A549 (cell line): ENCODE measurements at regions not wholly inside any gene's neighbourhood (a gene's known extent, or its start where the extent isn't known, plus 50 kb on each side); places are given as distances from the start of the nearest gene placed in this dataset.

Source experiments
- ATAC-seq, 2 experiments: fragments of 200-7000 bp in 1 of 2; fragments of >200 bp in 1 of 2; cut with Nextera tagmentation in 1 of 2; cut with Tn5 transposase in 1 of 2; 3 replicates each; pipeline versions ENCODE4 v1.8.0 to v1.9.1; 2018 to 2020; ENCODE audit warnings: mild to moderate bottlenecking in 1 of 2, moderate library complexity in 1 of 2
- CTCF ChIA-PET: fragments of 300-600 bp; sonication (Branson Sonifier 250); formaldehyde crosslinking; extraction: SDS; loops from one replicate; lab custom pipeline; 2021; ENCODE audit warnings: antibody characterized with exemption, inconsistent platforms; lab: Yijun Ruan, JAX
- POLR2A ChIA-PET: fragments of 350-600 bp; formaldehyde crosslinking; extraction: SDS; loops from one replicate; lab custom pipeline; 2021; ENCODE audit warnings: antibody characterized with exemption, inconsistent platforms; lab: Yijun Ruan, JAX
- DNase-seq, 2 experiments: peaks; one replicate each; pipeline versions ENCODE4 v3.0.0 to v3.0.0-alpha.2; 2011 to 2016; ENCODE audit warnings: low read depth in 1 of 2, low spot score in 1 of 2
- FAIRE-seq: peaks from 2 replicates; lab custom pipeline; 2011; peaks lifted over from hg19 to GRCh38; lab: Jason Lieb, UNC
- H3K27ac ChIP-seq, 2 experiments: fragments of >200 bp; sonication (Bioruptor Twin); formaldehyde crosslinking; 3 replicates each; pipeline ENCODE4 v1.5.1; 2016 to 2017
- H3K4me1 ChIP-seq: fragments of >200 bp; sonication (Bioruptor Twin); formaldehyde crosslinking; 3 replicates; pipeline ENCODE4 v1.6.1; 2016
- H3K4me2 ChIP-seq: fragments of >200 bp; sonication (Bioruptor Twin); formaldehyde crosslinking; 3 replicates; pipeline ENCODE4 v1.6.1; 2016
- H3K4me3 ChIP-seq: fragments of >200 bp; sonication (Bioruptor Twin); formaldehyde crosslinking; 3 replicates; pipeline ENCODE4 v1.5.1; 2016
- H3K9me3 ChIP-seq: fragments of >200 bp; sonication (Bioruptor Twin); formaldehyde crosslinking; 3 replicates; pipeline ENCODE4 v1.6.1; 2016
- BCL3 ChIP-seq: fragments of >200 bp; sonication (Bioruptor Twin); formaldehyde crosslinking; IDR thresholded peaks from 3 replicates; pipeline ENCODE4 v1.6.1; 2016
- CBX2 ChIP-seq: fragments of 200-600 bp; sonication (generic); IDR thresholded peaks from 2 replicates; pipeline ENCODE4 v1.6.1; 2016; ENCODE audit warnings: low read depth, mild to moderate bottlenecking, borderline replicate concordance
- CBX8 ChIP-seq: fragments of 200-600 bp; sonication (generic); IDR thresholded peaks from 2 replicates; pipeline ENCODE4 v1.6.1; 2016
- CEBPB ChIP-seq, 2 experiments: fragments of >200 bp in 1 of 2; sonication (Bioruptor Twin) in 1 of 2; formaldehyde crosslinking in 1 of 2; IDR thresholded peaks; 2 replicates each; pipeline ENCODE4 v1.6.1; 2012 to 2016
- CHD4 ChIP-seq: fragments of 200-600 bp; sonication (generic); IDR thresholded peaks from 2 replicates; pipeline ENCODE4 v1.6.1; 2016; ENCODE audit warnings: antibody characterized with exemption, mild to moderate bottlenecking, borderline replicate concordance
- EHF ChIP-seq: fragments of 250-450 bp; sonication (Bioruptor Pico); IDR thresholded peaks from 2 replicates; pipeline ENCODE4 v1.5.0; 2020; ENCODE audit warnings: mild to moderate bottlenecking
- ESRRA ChIP-seq: fragments of 150-350 bp; IDR thresholded peaks from 2 replicates; pipeline ENCODE4 v1.6.1; 2014; ENCODE audit warnings: mild to moderate bottlenecking, low read length, borderline replicate concordance
- FOSB ChIP-seq: fragments of 250-450 bp; sonication (Bioruptor Pico); IDR thresholded peaks from 2 replicates; pipeline ENCODE4 v1.5.0; 2020; ENCODE audit warnings: mild to moderate bottlenecking, moderate library complexity
- FOXS1 ChIP-seq: fragments of 250-450 bp; sonication (Bioruptor Pico); IDR thresholded peaks from 2 replicates; pipeline ENCODE4 v1.5.0; 2020; ENCODE audit warnings: mild to moderate bottlenecking, moderate library complexity
- GATA3 ChIP-seq: IDR thresholded peaks from 2 replicates; pipeline ENCODE4 v1.6.1; 2012; ENCODE audit warnings: borderline replicate concordance
- HEYL ChIP-seq: fragments of 250-450 bp; sonication (Bioruptor Pico); IDR thresholded peaks from 2 replicates; pipeline ENCODE4 v1.8.0; 2021; ENCODE audit warnings: mild to moderate bottlenecking, moderate library complexity
- HOXB13 ChIP-seq: fragments of 250-450 bp; sonication (Bioruptor Pico); IDR thresholded peaks from 2 replicates; pipeline ENCODE4 v1.5.0; 2020; ENCODE audit warnings: low read depth, mild to moderate bottlenecking, moderate library complexity
- HOXB5 ChIP-seq: fragments of 250-450 bp; sonication (Bioruptor Pico); IDR thresholded peaks from 2 replicates; pipeline ENCODE4 v1.5.0; 2020; ENCODE audit warnings: mild to moderate bottlenecking, moderate library complexity
- JUN ChIP-seq, 2 experiments: fragments of >200 bp; sonication (Bioruptor Twin); formaldehyde crosslinking; IDR thresholded peaks; 2 replicates in 1 of 2; 3 replicates in 1 of 2; pipeline ENCODE4 v1.6.1; 2016 to 2017
- MAFK ChIP-seq: fragments of 450-650 bp; IDR thresholded peaks from 2 replicates; pipeline ENCODE4 v1.6.1; 2014; ENCODE audit not compliant: partially characterized antibody
- MAZ ChIP-seq: fragments of 150-350 bp; IDR thresholded peaks from 2 replicates; pipeline ENCODE4 v1.6.1; 2014; ENCODE audit warnings: antibody characterized with exemption, low read depth, low read length, borderline replicate concordance
- PHF8 ChIP-seq: fragments of 200-600 bp; sonication (generic); IDR thresholded peaks from 2 replicates; pipeline ENCODE4 v1.6.1; 2016; ENCODE audit warnings: low read depth, mild to moderate bottlenecking, antibody characterized with exemption, moderate library complexity, borderline replicate concordance
- POLR2AphosphoS2 ChIP-seq: conservative IDR thresholded peaks from 2 replicates; pipeline ENCODE4 v1.6.1; 2012; ENCODE audit warnings: low read length, improper control_type of control experiment, inconsistent platforms
- RCOR1 ChIP-seq: fragments of 150-350 bp; IDR thresholded peaks from 2 replicates; pipeline ENCODE4 v1.6.1; 2014; ENCODE audit warnings: antibody characterized with exemption, low read length, low read depth
- RFX5 ChIP-seq: fragments of 450-650 bp; IDR thresholded peaks from 2 replicates; pipeline ENCODE4 v1.7.1; 2014; ENCODE audit warnings: antibody characterized with exemption, mild to moderate bottlenecking, moderate library complexity
- RNF2 ChIP-seq: fragments of 200-600 bp; sonication (generic); IDR thresholded peaks from 2 replicates; pipeline ENCODE4 v1.6.1; 2016; ENCODE audit warnings: low read depth, mild to moderate bottlenecking, antibody characterized with exemption, moderate library complexity, borderline replicate concordance
- SREBF2 ChIP-seq: fragments of 450-650 bp; IDR thresholded peaks from 2 replicates; pipeline ENCODE4 v1.6.1; 2014; ENCODE audit warnings: mild to moderate bottlenecking, moderate library complexity
- TP53 ChIP-seq: fragments of 250-450 bp; sonication (Bioruptor Pico); IDR thresholded peaks from 2 replicates; pipeline ENCODE4 v1.5.0; 2021; ENCODE audit warnings: mild to moderate bottlenecking, moderate library complexity
- USF2 ChIP-seq: fragments of 450-650 bp; IDR thresholded peaks from 2 replicates; pipeline ENCODE4 v1.6.1; 2014; ENCODE audit warnings: antibody characterized with exemption
- ZFP36 ChIP-seq: fragments of 450-650 bp; IDR thresholded peaks from 2 replicates; pipeline ENCODE4 v1.6.1; 2014; ENCODE audit warnings: borderline replicate concordance; ENCODE audit not compliant: partially characterized antibody
- ZNF302 ChIP-seq: fragments of 250-450 bp; sonication (Bioruptor Pico); IDR thresholded peaks from 2 replicates; pipeline ENCODE4 v1.9.0; 2021; ENCODE audit warnings: inconsistent platforms, mild to moderate bottlenecking, moderate library complexity
- ZSCAN20 ChIP-seq: fragments of 250-450 bp; sonication (Bioruptor Pico); IDR thresholded peaks from 2 replicates; pipeline ENCODE4 v1.8.0; 2022; ENCODE audit warnings: mild to moderate bottlenecking, moderate library complexity
- WGBS: methylation state at CpG from one replicate; pipeline ENCODE4 v1.1.6; 2017; ENCODE audit errors: missing lambda C conversion rate; 5-methylcytosine and 5-hydroxymethylcytosine counted together
- TF ChIP-seq, protein P1 (sequence below): fragments of >200 bp; sonication (Bioruptor Twin); formaldehyde crosslinking; IDR thresholded peaks from 2 replicates; pipeline ENCODE4 v1.6.1; 2016

DNA sequence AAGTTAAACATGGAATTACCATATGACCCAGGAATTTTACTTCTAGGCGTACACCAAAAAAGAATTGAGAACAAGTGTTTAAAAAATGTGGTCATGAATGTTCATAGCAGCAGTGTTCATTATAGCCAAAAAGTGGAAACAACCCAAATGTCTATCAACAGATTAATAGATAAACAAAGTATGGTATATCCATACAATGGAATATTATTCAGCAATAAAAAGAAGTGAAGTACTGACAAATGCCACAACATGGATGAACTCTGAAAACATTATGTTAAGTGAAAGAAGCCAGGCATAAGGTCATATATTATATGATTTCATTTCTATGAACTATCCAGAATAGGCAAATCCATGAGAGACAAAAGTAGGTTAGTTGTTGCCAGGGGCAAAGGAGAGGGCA lies 141.7 kb upstream of the NAV2 start:
- Histone ChIP-seq H3K4me3 (no peak overlapping the region), H3K27ac (no peak overlapping the region), H3K4me1 (no peaks in the 10 kb centered on the region), H3K4me2 (no peak overlapping the region), H3K9me3 (peaks cover 8% of the 10 kb centered on the region; the same call in 2 of the 3 replicates)
- FAIRE-seq (no peak), ATAC-seq (no peak), DNase-seq (no peak)
- WGBS = 76% methylated on average over 1 of the region's 1 CpG
- POLR2A ChIA-PET = no interaction called here
- TF ChIP-seq FOSB (no peak), POLR2AphosphoS2 (no peak), MAZ (no peak), JUN (IDR thresholded peaks at IDR 0.05) (no peak), HOXB5 (no peak), CBX2 (no peak), GATA3 (no peak), CEBPB (IDR thresholded peaks at IDR 0.05) (no peak), USF2 (no peak), PHF8 (no peak), EHF (no peak), ZSCAN20 (CRISPR knock-in tag) (no peak)
- CTCF ChIA-PET = interaction anchor here (0.9 to 4.1 kb wide), 4 partner anchors 10 to 511 kb away, joined by 3 to 29 read pairs (median 4); partner anchors contain the start of gene MRGPRX2

DNA sequence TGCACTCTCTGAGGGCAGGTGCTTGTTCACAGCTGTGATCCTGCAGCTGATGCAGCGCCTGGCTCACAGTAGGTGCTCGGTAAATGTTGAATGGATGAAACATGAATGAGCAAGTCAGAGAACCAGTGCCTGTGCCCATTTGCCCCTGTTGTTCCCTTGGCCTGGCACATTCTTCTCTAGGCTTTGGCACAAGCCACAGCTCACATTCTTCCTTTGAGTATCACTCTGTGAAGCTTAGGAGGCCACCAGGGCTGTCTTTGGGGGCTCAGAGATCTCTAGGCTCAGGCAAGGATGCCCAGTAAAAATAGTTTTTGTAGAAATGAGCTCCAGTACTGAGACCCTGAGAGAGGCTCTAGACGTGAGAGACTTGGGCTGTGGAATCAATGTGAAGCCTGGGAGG lies 144.6 kb upstream of the NAV2 start:
- TF ChIP-seq, protein P1, sequence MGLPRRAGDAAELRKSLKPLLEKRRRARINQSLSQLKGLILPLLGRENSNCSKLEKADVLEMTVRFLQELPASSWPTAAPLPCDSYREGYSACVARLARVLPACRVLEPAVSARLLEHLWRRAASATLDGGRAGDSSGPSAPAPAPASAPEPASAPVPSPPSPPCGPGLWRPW = no peak
- TF ChIP-seq BCL3 (no peak), ZNF302 (CRISPR knock-in tag) (no peak), EHF (no peak), RNF2 (no peak), FOXS1 (CRISPR knock-in tag) (no peak)
- TF ChIP-seq, all 56 proteins: peak for 0
- Histone ChIP-seq H3K4me2 (no peak overlapping the region), H3K27ac (no peak overlapping the region), H3K4me1 (0 out of 3 replicates have a peak, but pooled peaks cover 4% of the 10 kb centered on the region), H3K4me3 (no peak overlapping the region), H3K9me3 (peaks cover 8% of the 10 kb centered on the region; the same call in 2 of the 3 replicates)
- FAIRE-seq (no peak), ATAC-seq (no peak), DNase-seq (no peak)
- ChIA-PET POLR2A (no interaction called here), CTCF (interaction anchor here (0.7 to 18.0 kb wide), 9 partner anchors 10 to 338 kb away, joined by 3 to 296 read pairs (median 4); no protein-coding TSS in a partner anchor)
- WGBS = 50% methylated on average over 3 of the region's 3 CpGs

DNA sequence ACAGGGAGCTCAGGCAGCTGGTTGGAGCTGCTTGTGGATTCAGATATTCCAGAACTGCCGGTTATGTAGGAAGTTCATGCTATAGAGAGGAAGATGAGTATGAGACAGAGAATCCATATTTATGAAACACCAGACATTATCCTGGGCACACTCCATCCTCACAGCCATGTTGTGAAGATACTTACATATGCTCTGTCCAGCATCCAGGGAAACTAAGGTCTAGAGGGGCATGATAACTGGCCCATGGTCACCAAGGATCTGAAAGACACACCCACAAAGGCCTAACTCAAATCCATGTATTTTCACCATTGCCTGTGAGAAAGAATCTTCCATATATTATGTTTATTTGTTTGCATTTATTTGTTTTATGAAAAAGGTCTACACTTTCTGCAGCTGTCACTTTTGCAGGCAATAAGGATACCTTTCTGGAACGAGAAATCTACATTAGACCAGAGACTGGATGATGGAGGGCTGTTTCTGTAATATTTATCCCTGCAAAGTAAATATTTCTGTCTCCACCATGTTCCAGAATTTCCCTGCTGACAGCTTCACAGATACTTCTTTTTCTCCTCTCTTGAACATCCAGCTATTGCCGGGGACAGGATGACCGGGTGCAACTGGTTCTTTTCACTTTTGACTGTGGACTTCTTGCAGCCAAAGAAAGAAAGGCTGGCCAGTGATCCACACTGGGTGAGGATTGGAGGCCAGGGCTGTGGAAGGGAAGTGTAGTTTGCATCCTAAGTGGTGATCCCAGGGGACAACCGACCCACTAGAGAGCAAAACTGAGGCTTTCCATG lies 145.9 kb upstream of the NAV2 start:
- TF ChIP-seq ZFP36 (no peak), CHD4 (no peak), MAFK (no peak), RCOR1 (no peak), CBX8 (no peak), GATA3 (no peak), SREBF2 (no peak), TP53 (no peak), RFX5 (no peak), HOXB13 (CRISPR knock-in tag) (no peak), HEYL (CRISPR knock-in tag) (no peak), ESRRA (no peak)
- CTCF ChIA-PET = interaction anchor here (0.7 to 18.0 kb wide), 13 partner anchors 9 to 365 kb away, joined by 3 to 296 read pairs (median 11); no protein-coding TSS in a partner anchor
- no peak overlapping the region for H3K4me3 ChIP-seq
- no peak overlapping the region for H3K27ac ChIP-seq
- ATAC-seq (no peak), FAIRE-seq (no peak), DNase-seq (no peak)
- WGBS = 56% methylated on average over 5 of the region's 5 CpGs
- no peak overlapping the region for H3K4me2 ChIP-seq
- 0 out of 3 replicates have a peak, but pooled peaks cover 4% of the 10 kb centered on the region for H3K4me1 ChIP-seq
- POLR2A ChIA-PET = interaction anchor here (0.6 kb wide), 1 partner anchor 101 kb away, joined by 3 read pairs; no protein-coding TSS in a partner anchor
- H3K9me3 ChIP-seq = peaks cover 8% of the 10 kb centered on the region; the same call in 2 of the 3 replicates
